HCT116 (cell line): ENCODE measurements at regions not wholly inside any gene's neighbourhood (a gene's known extent, or its start where the extent isn't known, plus 50 kb on each side); places are given as distances from the start of the nearest gene placed in this dataset.

ENCODE experiments used
- ATAC-seq: fragments of 200-7000 bp; cut with Tn5 transposase; 2 replicates; pipeline ENCODE4 v1.9.1; 2020; ENCODE audit warnings: mild to moderate bottlenecking, moderate library complexity
- BruUV-seq: library from RNA; stranded (reverse); fragments of 400-500 nt; replicated peaks from 2 replicates; lab custom pipeline; 2021; lab: Mats Ljungman, UMichigan
- CTCF ChIA-PET: fragments of 300-600 bp; sonication (Branson Sonifier 250); formaldehyde crosslinking; loops from one replicate; lab custom pipeline; 2021; ENCODE audit warnings: antibody characterized with exemption; lab: Charles Lee
- POLR2A ChIA-PET: fragments of 300-600, 350-600 bp; sonication (Branson Sonifier 250); formaldehyde crosslinking; loops from one replicate; lab custom pipeline; 2021; ENCODE audit warnings: antibody characterized with exemption; lab: Charles Lee
- RAD21 ChIA-PET, 2 experiments: fragments of 300-600 bp; sonication (Branson Sonifier 250); formaldehyde crosslinking; loops; one replicate each; lab custom pipeline; 2023; ENCODE audit warnings: low total read pairs in 2 of 2; ENCODE audit not compliant: uncharacterized antibody in 2 of 2, unreplicated experiment in 2 of 2, low non-redundant PET in 1 of 2; lab: Charles Lee
- DNase-seq: peaks from one replicate; pipeline ENCODE4 v3.0.0-alpha.2; 2010; ENCODE audit warnings: low read depth, low spot score
- H2AFZ ChIP-seq: fragments of 200-600 bp; shearing (Covaris generic), sonication (generic); 2 replicates; pipeline ENCODE4 v1.6.1; 2017; ENCODE audit warnings: low read depth, mixed run types, mixed read lengths, antibody characterized with exemption, low read length; ENCODE audit not compliant: poor library complexity, severe bottlenecking
- H3K27ac ChIP-seq: 2 replicates; pipeline ENCODE4 v1.5.1; 2012; ENCODE audit warnings: low read depth, low read length
- H3K27me3 ChIP-seq: fragments of 200-600 bp; sonication (generic); 2 replicates; pipeline ENCODE4 v1.6.1; 2016; ENCODE audit warnings: mixed run types, low read length, mixed read lengths; ENCODE audit not compliant: insufficient read depth
- H3K36me3 ChIP-seq, 2 experiments: fragments of 200-500 bp in 1 of 2; fragments of 200-600 bp in 1 of 2; sonication (Bioruptor generic) in 1 of 2; sonication (generic) in 1 of 2; 2 replicates each; pipeline versions ENCODE4 v1.5.1 to v1.6.1; 2014 to 2016; ENCODE audit warnings: low read length in 2 of 2, inconsistent platforms in 1 of 2, mixed read lengths in 1 of 2, mixed run types in 1 of 2; ENCODE audit not compliant: insufficient read depth in 2 of 2, control insufficient read depth in 1 of 2
- H3K4me1 ChIP-seq, 2 experiments: fragments of 200-600 bp in 1 of 2; sonication (generic) in 1 of 2; 2 replicates each; pipeline versions ENCODE4 v1.5.1 to v1.6.1; 2012 to 2017; ENCODE audit warnings: low read length in 2 of 2, inconsistent platforms in 1 of 2, mild to moderate bottlenecking in 1 of 2, mixed read lengths in 1 of 2, mixed run types in 1 of 2, moderate library complexity in 1 of 2; ENCODE audit not compliant: insufficient read depth in 2 of 2, control insufficient read depth in 1 of 2
- H3K4me2 ChIP-seq: fragments of 200-600 bp; sonication (generic); 2 replicates; pipeline ENCODE4 v1.6.1; 2017; ENCODE audit warnings: mixed run types, low read length, mixed read lengths
- H3K4me3 ChIP-seq, 2 experiments: fragments of 200-600 bp in 1 of 2; sonication (generic) in 1 of 2; replicated peaks in 1 of 2; 2 replicates each; pipeline ENCODE4 v1.5.1; 2011 to 2016; ENCODE audit warnings: low read length in 2 of 2, control low read depth in 1 of 2, low read depth in 1 of 2, mild to moderate bottlenecking in 1 of 2, mixed read lengths in 1 of 2, mixed run types in 1 of 2
- H3K79me2 ChIP-seq: fragments of 200-600 bp; sonication (generic); 2 replicates; pipeline ENCODE4 v1.6.1; 2017; ENCODE audit warnings: mild to moderate bottlenecking, mixed run types, low read length, moderate library complexity, mixed read lengths; ENCODE audit not compliant: insufficient read depth
- H3K9ac ChIP-seq: fragments of 200-600 bp; sonication (generic); 2 replicates; pipeline ENCODE4 v1.6.1; 2016; ENCODE audit warnings: low read length, mixed read lengths
- H3K9me2 ChIP-seq: fragments of 200-600 bp; sonication (generic), shearing (Covaris generic); 2 replicates; pipeline ENCODE4 v1.6.1; 2017; ENCODE audit warnings: mixed run types, mild to moderate bottlenecking, moderate library complexity; ENCODE audit not compliant: insufficient read depth
- H3K9me3 ChIP-seq, 2 experiments: fragments of 200-500 bp in 1 of 2; fragments of 200-600 bp in 1 of 2; sonication (Bioruptor generic) in 1 of 2; sonication (generic) in 1 of 2; 2 replicates each; pipeline ENCODE4 v1.6.1; 2014 to 2017; ENCODE audit warnings: low read length in 2 of 2, mixed read lengths in 2 of 2, inconsistent platforms in 1 of 2, low read depth in 1 of 2, mild to moderate bottlenecking in 1 of 2, mixed run types in 1 of 2, moderate library complexity in 1 of 2; ENCODE audit not compliant: control insufficient read depth in 1 of 2, insufficient read depth in 1 of 2
- H4K20me1 ChIP-seq: fragments of 200-600 bp; sonication (generic), shearing (Covaris generic); 2 replicates; pipeline ENCODE4 v1.6.1; 2017; ENCODE audit warnings: mixed run types, mild to moderate bottlenecking, moderate library complexity; ENCODE audit not compliant: insufficient read depth
- EGR1 ChIP-seq: IDR thresholded peaks from 2 replicates; pipeline ENCODE4 v1.6.1; 2012; ENCODE audit warnings: low read depth
- EZH2 ChIP-seq: fragments of 200-600 bp; sonication (generic); IDR thresholded peaks from 2 replicates; pipeline ENCODE4 v1.6.1; 2017; ENCODE audit warnings: antibody characterized with exemption, mixed run types
- MAX ChIP-seq: IDR thresholded peaks from 2 replicates; pipeline ENCODE4 v1.6.1; 2012
- POLR2A ChIP-seq: IDR thresholded peaks from 2 replicates; pipeline ENCODE4 v1.7.0; 2011; ENCODE audit warnings: borderline replicate concordance; ENCODE audit not compliant: insufficient read depth, insufficient read length; ENCODE audit errors: extremely low read depth
- POLR2AphosphoS5 ChIP-seq: IDR thresholded peaks from 2 replicates; pipeline ENCODE4 v1.6.1; 2011; ENCODE audit warnings: mild to moderate bottlenecking, low read depth, low read length, moderate library complexity
- SIN3A ChIP-seq: IDR thresholded peaks from 2 replicates; pipeline ENCODE4 v1.6.1; 2012; ENCODE audit warnings: low read depth
- TCF7L2 ChIP-seq: IDR thresholded peaks from 2 replicates; pipeline ENCODE4 v1.7.0; 2011; ENCODE audit warnings: borderline replicate concordance, inconsistent platforms; ENCODE audit not compliant: insufficient read depth, insufficient read length; ENCODE audit errors: extremely low read depth
- YY1 ChIP-seq: IDR thresholded peaks from 2 replicates; pipeline ENCODE4 v1.6.1; 2011; ENCODE audit warnings: low read length, low read depth, moderate library complexity, mild to moderate bottlenecking; ENCODE audit not compliant: insufficient replicate concordance; ENCODE audit errors: extremely low read depth
- ZBTB33 ChIP-seq: IDR thresholded peaks from 2 replicates; pipeline ENCODE4 v1.6.1; 2011; ENCODE audit warnings: mild to moderate bottlenecking, low read length, moderate library complexity; ENCODE audit not compliant: insufficient replicate concordance; ENCODE audit errors: extremely low read depth
- ZNF274 ChIP-seq: fragments of 200-500 bp; sonication (Bioruptor generic); IDR thresholded peaks from 2 replicates; pipeline ENCODE4 v1.6.1; 2014; ENCODE audit warnings: mild to moderate bottlenecking, low read depth, low read length, inconsistent platforms
- intact Hi-C: fragments of 100-400 bp; cut with micrococcal nuclease; formaldehyde crosslinking; loops from 2 replicates; pipeline ENCODE4 v1.10.0; 2022

GRCh38 chrX:4588056-4588455 is 874.6 kb upstream of the PRKX start:
- intact Hi-C loops: no loop called here
- Histone ChIP-seq H3K79me2 (no peaks in the 10 kb centered on the region), H3K4me2 (no peak overlapping the region), H3K4me3 (no peak overlapping the region), H3K9me2 (no peaks in the 10 kb centered on the region), H3K36me3 (no peaks in the 10 kb centered on the region), H3K9me3 (no peaks in the 10 kb centered on the region), H4K20me1 (no peaks in the 10 kb centered on the region), H3K4me1 (no peaks in the 10 kb centered on the region), H2AFZ (no peak overlapping the region), H3K27ac (no peak overlapping the region), H3K9ac (no peak overlapping the region), H3K27me3 (no peaks in the 10 kb centered on the region)
- no TSS peak for BruUV-seq
- ATAC-seq (no peak), DNase-seq (no peak)
- ChIA-PET RAD21 (no interaction called here), POLR2A (no interaction called here), CTCF (no interaction called here)
- TF ChIP-seq TCF7L2: no peak
- no peak for TF ChIP-seq ZNF274
- TF ChIP-seq POLR2AphosphoS5: no peak
- no peak for TF ChIP-seq SIN3A
- TF ChIP-seq EZH2: no peak
- TF ChIP-seq ZBTB33: no peak
- no peak for TF ChIP-seq MAX
- TF ChIP-seq POLR2A: no peak
- TF ChIP-seq EGR1: no peak

GRCh38 chrX:4579999-4580398 is 866.5 kb upstream of the PRKX start:
- CTCF ChIA-PET: no interaction called here
- BruUV-seq: no TSS peak

More at GRCh38 chrX:4579999-4580398, 866.5 kb upstream of the PRKX start:
- intact Hi-C loops: no loop called here
- no peak for TF ChIP-seq YY1
- TF ChIP-seq TCF7L2: no peak
- ATAC-seq: no peak
- no peaks in the 10 kb centered on the region for H3K27me3 ChIP-seq
- H3K4me2 ChIP-seq: no peak overlapping the region
- ChIA-PET POLR2A (no interaction called here), RAD21 (no interaction called here)
- no peak overlapping the region for H3K4me3 ChIP-seq
- no peaks in the 10 kb centered on the region for H3K9me2 ChIP-seq
- no peaks in the 10 kb centered on the region for H4K20me1 ChIP-seq
- no peaks in the 10 kb centered on the region for H3K9me3 ChIP-seq
- no peaks in the 10 kb centered on the region for H3K79me2 ChIP-seq
- no peak overlapping the region for H3K9ac ChIP-seq
- no peak for DNase-seq
- no peaks in the 10 kb centered on the region for H3K36me3 ChIP-seq
- H3K4me1 ChIP-seq: no peaks in the 10 kb centered on the region
- no peak overlapping the region for H2AFZ ChIP-seq
- H3K27ac ChIP-seq: no peak overlapping the region
